ENCODE measurements at regions not wholly inside any gene's neighbourhood (a gene's known extent, or its start where the extent isn't known, plus 50 kb on each side); places are given as distances from the start of the nearest gene placed in this dataset.
"Not testable (repeated sequence)": the region's sequence is repeated elsewhere in the genome, so short reads cannot be mapped to it uniquely, and the experiment has no call there.

DNA sequence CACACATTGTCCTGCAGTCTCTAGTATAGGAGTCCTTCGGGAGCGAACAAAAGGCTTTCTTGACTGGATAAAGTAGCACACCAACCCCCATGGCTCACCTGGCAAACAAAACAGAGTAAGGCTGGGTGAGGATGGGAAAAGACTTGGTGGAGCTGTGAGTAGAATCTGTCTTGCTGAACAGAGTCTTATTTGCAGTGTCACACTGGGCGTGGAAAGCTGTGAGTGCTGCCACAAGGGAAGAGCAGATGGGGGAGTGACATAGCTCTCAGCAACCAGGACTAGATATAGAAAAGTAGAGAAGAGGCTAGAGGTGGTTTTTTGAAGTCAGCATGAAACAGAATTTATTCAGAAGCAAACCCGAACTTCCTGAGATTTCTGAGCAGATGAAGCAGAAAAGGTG lies 137.2 kb upstream of the ESX1 start:
- no peak overlapping the region for H3K27ac ChIP-seq (ENCODE audit: low read depth, low read length)
- H3K4me2 ChIP-seq (ENCODE audit: low read length): no peak overlapping the region
- no peaks in the 10 kb centered on the region for H3K9me3 ChIP-seq (ENCODE audit: control insufficient read depth, insufficient read depth, low read length)
- H3K9me2 ChIP-seq (replicated peaks; ENCODE audit: control insufficient read depth, low read length): no peaks in the 10 kb centered on the region
- TF ChIP-seq EZH2phosphoT487 (IDR thresholded peaks at IDR 0.05; ENCODE audit: borderline replicate concordance, low read length): no peak
- TF ChIP-seq, protein P1, sequence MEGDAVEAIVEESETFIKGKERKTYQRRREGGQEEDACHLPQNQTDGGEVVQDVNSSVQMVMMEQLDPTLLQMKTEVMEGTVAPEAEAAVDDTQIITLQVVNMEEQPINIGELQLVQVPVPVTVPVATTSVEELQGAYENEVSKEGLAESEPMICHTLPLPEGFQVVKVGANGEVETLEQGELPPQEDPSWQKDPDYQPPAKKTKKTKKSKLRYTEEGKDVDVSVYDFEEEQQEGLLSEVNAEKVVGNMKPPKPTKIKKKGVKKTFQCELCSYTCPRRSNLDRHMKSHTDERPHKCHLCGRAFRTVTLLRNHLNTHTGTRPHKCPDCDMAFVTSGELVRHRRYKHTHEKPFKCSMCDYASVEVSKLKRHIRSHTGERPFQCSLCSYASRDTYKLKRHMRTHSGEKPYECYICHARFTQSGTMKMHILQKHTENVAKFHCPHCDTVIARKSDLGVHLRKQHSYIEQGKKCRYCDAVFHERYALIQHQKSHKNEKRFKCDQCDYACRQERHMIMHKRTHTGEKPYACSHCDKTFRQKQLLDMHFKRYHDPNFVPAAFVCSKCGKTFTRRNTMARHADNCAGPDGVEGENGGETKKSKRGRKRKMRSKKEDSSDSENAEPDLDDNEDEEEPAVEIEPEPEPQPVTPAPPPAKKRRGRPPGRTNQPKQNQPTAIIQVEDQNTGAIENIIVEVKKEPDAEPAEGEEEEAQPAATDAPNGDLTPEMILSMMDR (IDR thresholded peaks at IDR 0.05; ENCODE audit: low read depth, low read length, poor library complexity, severe bottlenecking): no peak
- H3F3A ChIP-seq (ENCODE audit: control insufficient read depth, insufficient read depth): no peaks in the 10 kb centered on the region
- H3K79me2 ChIP-seq (ENCODE audit: control insufficient read depth, low read length): no peaks in the 10 kb centered on the region
- H3K4me1 ChIP-seq (ENCODE audit: control insufficient read depth, low read length): no peaks in the 10 kb centered on the region
- no peaks in the 10 kb centered on the region for H4K20me1 ChIP-seq (ENCODE audit: control insufficient read depth, insufficient read depth, low read depth, low read length)
- no peak overlapping the region for H3K4me3 ChIP-seq (ENCODE audit: low read length)
- no peaks in the 10 kb centered on the region for H3K27me3 ChIP-seq (ENCODE audit: control insufficient read depth, low read length)
- H3K36me3 ChIP-seq (ENCODE audit: control insufficient read depth, low read length): no peaks in the 10 kb centered on the region

DNA sequence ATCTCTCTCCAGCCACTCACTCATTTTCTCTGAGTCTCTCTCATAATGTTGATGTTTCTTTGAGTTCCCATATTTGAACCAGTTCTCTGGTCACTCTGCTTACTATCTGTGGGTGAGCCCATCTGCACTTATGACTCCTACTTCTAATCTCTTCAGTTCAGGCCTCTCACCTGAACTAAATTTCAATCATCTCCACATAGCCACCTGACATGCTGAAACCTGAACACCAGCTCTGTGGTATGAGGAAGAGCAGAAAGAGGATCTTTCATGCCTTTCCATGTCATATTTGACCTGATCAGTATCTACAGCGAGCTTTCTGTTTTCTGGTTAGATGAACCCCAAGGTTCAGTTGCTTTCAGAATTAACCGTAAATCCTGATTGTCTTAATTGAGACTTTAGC lies 122.2 kb upstream of the ESX1 start:
- no peaks in the 10 kb centered on the region for H3K9me2 ChIP-seq (replicated peaks; ENCODE audit: control insufficient read depth, low read length)
- TF ChIP-seq EZH2phosphoT487 (IDR thresholded peaks at IDR 0.05; ENCODE audit: borderline replicate concordance, low read length): no peak
- TF ChIP-seq, protein P1 (IDR thresholded peaks at IDR 0.05; ENCODE audit: low read depth, low read length, poor library complexity, severe bottlenecking): no peak
- H3K27ac ChIP-seq (ENCODE audit: low read depth, low read length): no peak overlapping the region

DNA sequence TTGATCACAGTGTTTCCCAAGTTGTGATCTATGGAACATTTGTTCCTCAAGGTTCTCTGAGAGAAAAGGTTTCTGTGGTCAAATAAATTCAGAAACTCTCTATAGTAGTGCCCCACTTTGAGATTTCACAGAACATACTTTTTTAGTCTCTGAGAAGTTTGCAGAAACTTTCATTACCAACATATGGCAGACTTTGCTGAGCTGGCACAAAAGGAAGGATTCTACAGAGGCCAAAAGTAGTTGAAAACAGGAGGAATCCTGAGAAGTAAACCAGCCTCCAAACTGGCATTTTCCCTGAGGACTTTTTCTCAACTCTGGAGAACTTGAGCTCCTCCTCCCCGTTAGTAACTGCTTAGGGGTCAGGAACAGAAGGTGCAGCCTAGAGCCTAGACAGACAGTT lies 117.8 kb upstream of the ESX1 start:
- Histone ChIP-seq H3K79me2 (ENCODE audit: control insufficient read depth, low read length) (no peaks in the 10 kb centered on the region), H3K27me3 (ENCODE audit: control insufficient read depth, low read length) (no peaks in the 10 kb centered on the region), H3K4me2 (ENCODE audit: low read length) (no peak overlapping the region), H3K9me2 (replicated peaks; ENCODE audit: control insufficient read depth, low read length) (no peaks in the 10 kb centered on the region), H4K20me1 (ENCODE audit: control insufficient read depth, insufficient read depth, low read depth, low read length) (no peaks in the 10 kb centered on the region), H3K4me1 (ENCODE audit: control insufficient read depth, low read length) (no peaks in the 10 kb centered on the region), H3K4me3 (ENCODE audit: low read length) (no peak overlapping the region), H3F3A (ENCODE audit: control insufficient read depth, insufficient read depth) (no peaks in the 10 kb centered on the region), H3K27ac (ENCODE audit: low read depth, low read length) (no peak overlapping the region), H3K36me3 (ENCODE audit: control insufficient read depth, low read length) (no peaks in the 10 kb centered on the region), H3K9me3 (ENCODE audit: control insufficient read depth, insufficient read depth, low read length) (no peaks in the 10 kb centered on the region)
- no peak for TF ChIP-seq EZH2phosphoT487 (IDR thresholded peaks at IDR 0.05; ENCODE audit: borderline replicate concordance, low read length)
- TF ChIP-seq, protein P1 (IDR thresholded peaks at IDR 0.05; ENCODE audit: low read depth, low read length, poor library complexity, severe bottlenecking): no peak

More for the DNA sequence above, 122.2 kb upstream of the ESX1 start:
- Histone ChIP-seq H3K79me2 (ENCODE audit: control insufficient read depth, low read length) (no peaks in the 10 kb centered on the region), H3K4me1 (ENCODE audit: control insufficient read depth, low read length) (no peaks in the 10 kb centered on the region), H3K36me3 (ENCODE audit: control insufficient read depth, low read length) (no peaks in the 10 kb centered on the region), H3K27me3 (ENCODE audit: control insufficient read depth, low read length) (no peaks in the 10 kb centered on the region), H4K20me1 (ENCODE audit: control insufficient read depth, insufficient read depth, low read depth, low read length) (no peaks in the 10 kb centered on the region), H3K4me2 (ENCODE audit: low read length) (no peak overlapping the region), H3K9me3 (ENCODE audit: control insufficient read depth, insufficient read depth, low read length) (no peaks in the 10 kb centered on the region), H3K4me3 (ENCODE audit: low read length) (no peak overlapping the region), H3F3A (ENCODE audit: control insufficient read depth, insufficient read depth) (no peaks in the 10 kb centered on the region)

DNA sequence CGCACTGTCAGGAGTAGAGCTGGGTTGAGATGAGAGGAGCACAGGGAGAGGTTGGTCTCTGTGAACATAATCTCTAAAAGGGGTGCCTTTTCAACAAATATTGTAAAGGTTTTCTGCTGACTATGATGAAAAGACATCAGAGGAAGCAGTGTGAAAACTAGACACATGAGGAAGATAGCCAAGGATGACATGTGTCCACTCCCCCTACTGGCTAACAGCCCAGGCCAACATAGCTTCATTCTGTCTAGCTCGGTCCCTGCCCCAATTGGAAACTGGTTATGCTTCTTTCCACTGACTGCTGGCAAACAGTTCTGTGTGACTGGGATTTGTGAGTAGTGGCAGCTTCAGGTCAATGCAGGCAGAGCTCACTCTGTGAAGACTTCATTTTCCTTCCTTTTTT lies 115.4 kb upstream of the ESX1 start:
- Histone ChIP-seq H3K4me1 (ENCODE audit: control insufficient read depth, low read length) (no peaks in the 10 kb centered on the region), H3K36me3 (ENCODE audit: control insufficient read depth, low read length) (no peaks in the 10 kb centered on the region), H3K9me3 (ENCODE audit: control insufficient read depth, insufficient read depth, low read length) (no peaks in the 10 kb centered on the region), H3K27me3 (ENCODE audit: control insufficient read depth, low read length) (no peaks in the 10 kb centered on the region), H3K9me2 (replicated peaks; ENCODE audit: control insufficient read depth, low read length) (no peaks in the 10 kb centered on the region), H3F3A (ENCODE audit: control insufficient read depth, insufficient read depth) (no peaks in the 10 kb centered on the region), H3K4me2 (ENCODE audit: low read length) (no peak overlapping the region), H3K79me2 (ENCODE audit: control insufficient read depth, low read length) (no peaks in the 10 kb centered on the region), H3K27ac (ENCODE audit: low read depth, low read length) (no peak overlapping the region), H3K4me3 (ENCODE audit: low read length) (no peak overlapping the region), H4K20me1 (ENCODE audit: control insufficient read depth, insufficient read depth, low read depth, low read length) (no peaks in the 10 kb centered on the region)
- TF ChIP-seq, protein P1 (IDR thresholded peaks at IDR 0.05; ENCODE audit: low read depth, low read length, poor library complexity, severe bottlenecking): no peak
- no peak for TF ChIP-seq EZH2phosphoT487 (IDR thresholded peaks at IDR 0.05; ENCODE audit: borderline replicate concordance, low read length)

DNA sequence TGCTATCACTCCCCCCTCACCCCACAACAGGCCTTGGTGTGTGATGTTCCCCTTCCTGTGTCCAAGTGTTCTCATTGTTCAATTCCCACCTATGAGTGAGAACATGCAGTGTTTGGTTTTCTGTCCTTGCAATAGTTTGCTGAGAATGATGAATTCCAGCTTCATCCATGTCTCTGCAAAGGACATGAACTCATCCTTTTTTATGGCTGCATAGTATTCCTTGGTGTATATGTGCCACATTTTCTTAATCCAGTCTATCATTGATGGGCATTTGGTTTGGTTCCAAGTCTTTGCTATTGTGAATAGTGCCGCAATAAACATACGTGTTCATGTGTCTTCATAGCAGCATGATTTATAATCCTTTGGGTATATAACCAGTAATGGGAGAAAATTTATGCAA lies 106.0 kb upstream of the ESX1 start:
- not testable (repeated sequence) for H3K4me3 ChIP-seq (ENCODE audit: low read length); H4K20me1 ChIP-seq (ENCODE audit: control insufficient read depth, insufficient read depth, low read depth, low read length); H3K4me1 ChIP-seq (ENCODE audit: control insufficient read depth, low read length); H3K9me3 ChIP-seq (ENCODE audit: control insufficient read depth, insufficient read depth, low read length); H3K36me3 ChIP-seq (ENCODE audit: control insufficient read depth, low read length); H3K79me2 ChIP-seq (ENCODE audit: control insufficient read depth, low read length); H3K4me2 ChIP-seq (ENCODE audit: low read length); H3K9me2 ChIP-seq (replicated peaks; ENCODE audit: control insufficient read depth, low read length); H3K27ac ChIP-seq (ENCODE audit: low read depth, low read length); H3K27me3 ChIP-seq (ENCODE audit: control insufficient read depth, low read length); H3F3A ChIP-seq (ENCODE audit: control insufficient read depth, insufficient read depth)
